ENCODE measurements at regions not wholly inside any gene's neighbourhood (a gene's known extent, or its start where the extent isn't known, plus 50 kb on each side); places are given as distances from the start of the nearest gene placed in this dataset.

GRCh38 chr16:64534180-64534780, 587.6 kb downstream of the CDH11 start:
- no peak for DNase-seq

- no peak for DNase-seq
These were observed 589.2 kb downstream of the CDH11 start for GRCh38 chr16:64532691-64533090.

- DNase-seq, result no peak
These were observed 589.7 kb downstream of the CDH11 start for GRCh38 chr16:64532117-64532516.

GRCh38 chr16:64531401-64531800, 590.5 kb downstream of the CDH11 start:
- DNase-seq, result no peak

- no peak for DNase-seq
These were observed 599.3 kb downstream of the CDH11 start for GRCh38 chr16:64522548-64522947.

- no peak for DNase-seq
These were observed 608.0 kb downstream of the CDH11 start for GRCh38 chr16:64513871-64514270.

GRCh38 chr16:64507240-64508024, 614.4 kb downstream of the CDH11 start:
- DNase-seq, result no peak

GRCh38 chr16:64499211-64499610, 622.7 kb downstream of the CDH11 start:
- no peak for DNase-seq

- no peak for DNase-seq
These were observed 623.5 kb downstream of the CDH11 start for GRCh38 chr16:64498363-64498762.

GRCh38 chr16:64493709-64494108, 628.2 kb downstream of the CDH11 start:
- no peak for DNase-seq

- DNase-seq, result no peak
These were observed 632.4 kb downstream of the CDH11 start for GRCh38 chr16:64489449-64489848.

- DNase-seq, result no peak
These were observed 635.3 kb downstream of the CDH11 start for GRCh38 chr16:64486561-64486960.

- DNase-seq, result no peak
These were observed 640.4 kb downstream of the CDH11 start for GRCh38 chr16:64481497-64481896.

GRCh38 chr16:64478252-64478906, 643.5 kb downstream of the CDH11 start:
- DNase-seq, result no peak

GRCh38 chr16:64475627-64476351, 646.1 kb downstream of the CDH11 start:
- DNase-seq, result no peak

- no peak for DNase-seq
These were observed 650.9 kb downstream of the CDH11 start for GRCh38 chr16:64470916-64471315.

- no peak for DNase-seq
These were observed 651.8 kb downstream of the CDH11 start for GRCh38 chr16:64469906-64470702.

GRCh38 chr16:64469351-64469750, 652.5 kb downstream of the CDH11 start:
- no peak for DNase-seq

- DNase-seq, result no peak
These were observed 653.3 kb downstream of the CDH11 start for GRCh38 chr16:64468515-64469090.

GRCh38 chr16:64459821-64460220, 662.0 kb downstream of the CDH11 start:
- no peak for DNase-seq

- no peak for DNase-seq
These were observed 662.5 kb downstream of the CDH11 start for GRCh38 chr16:64459402-64459801.

GRCh38 chr16:64455275-64455674, 666.6 kb downstream of the CDH11 start:
- DNase-seq, result no peak

Data from SHP77 treated with DMSO at 0.1 percent for 48 hours (cell line).